ENCODE measurements at regions not wholly inside any gene's neighbourhood (a gene's known extent, or its start where the extent isn't known, plus 50 kb on each side); places are given as distances from the start of the nearest gene placed in this dataset.
"Not testable (repeated sequence)": the region's sequence is repeated elsewhere in the genome, so short reads cannot be mapped to it uniquely, and the experiment has no call there.

- no peak for TF ChIP-seq CTCF (conservative IDR thresholded peaks at IDR 0.05; ENCODE audit: control insufficient read depth, insufficient read depth, low read depth, low read length)
These were observed 200.1 kb downstream of the ZC3H11B start for GRCh38 chr1:219412772-219413171.

DNA sequence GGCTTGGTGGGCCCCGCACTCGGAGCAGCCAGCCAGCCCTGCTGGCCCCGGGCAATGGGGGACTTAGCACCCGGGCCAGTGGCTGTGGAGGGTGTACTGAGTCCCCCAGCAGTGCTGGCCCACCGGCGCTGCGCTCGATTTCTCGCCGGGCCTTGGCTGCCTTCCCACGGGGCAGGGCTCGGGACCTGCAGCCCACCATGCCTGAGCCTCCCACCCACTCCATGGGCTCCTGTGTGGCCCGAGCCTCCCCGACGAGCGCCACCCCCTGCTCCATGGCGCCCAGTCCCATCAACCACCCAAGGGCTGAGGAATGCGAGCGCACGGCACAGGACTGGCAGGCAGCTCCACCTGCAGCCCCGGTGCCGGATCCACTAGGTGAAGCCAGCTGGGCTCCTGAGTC is 202.2 kb downstream of the ZC3H11B start:
- DNase-seq (ENCODE audit: low read depth); H3K4me3 ChIP-seq (ENCODE audit: control insufficient read depth, low read depth, low read length): not testable (repeated sequence)

More at GRCh38 chr1:219412772-219413171, 200.1 kb downstream of the ZC3H11B start:
- H3K4me3 ChIP-seq (ENCODE audit: control insufficient read depth, low read depth, low read length): no peak overlapping the region
- peak; percentile 31 for DNase-seq (ENCODE audit: low read depth)

- H3K4me3 ChIP-seq (ENCODE audit: control insufficient read depth, low read depth, low read length): no peak overlapping the region
- DNase-seq (ENCODE audit: low read depth): no peak
- TF ChIP-seq CTCF (conservative IDR thresholded peaks at IDR 0.05; ENCODE audit: control insufficient read depth, insufficient read depth, low read depth, low read length): no peak
These were observed 207.2 kb downstream of the ZC3H11B start for GRCh38 chr1:219405531-219406331.

DNA sequence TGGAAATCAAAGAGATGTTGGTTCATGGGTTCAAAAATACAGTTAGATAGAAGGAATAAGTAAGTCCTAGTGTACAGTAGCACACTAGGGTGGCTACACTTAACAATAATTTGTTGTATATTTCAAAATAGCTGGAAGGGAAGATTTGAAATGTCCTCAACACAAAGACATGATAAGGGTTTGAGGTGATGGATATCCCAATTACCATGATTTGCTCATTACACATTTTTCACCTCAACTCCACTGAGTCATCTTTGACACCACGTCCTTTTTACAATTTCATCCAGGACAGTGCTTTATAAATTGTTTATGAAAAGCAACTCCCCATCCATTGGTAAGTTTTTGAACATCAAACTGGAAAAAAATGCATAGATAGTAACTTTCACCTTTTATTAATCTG is 208.3 kb downstream of the ZC3H11B start:
- no peak for DNase-seq (ENCODE audit: low read depth)
- no peak overlapping the region for H3K4me3 ChIP-seq (ENCODE audit: control insufficient read depth, low read depth, low read length)
- no peak for TF ChIP-seq CTCF (conservative IDR thresholded peaks at IDR 0.05; ENCODE audit: control insufficient read depth, insufficient read depth, low read depth, low read length)

DNA sequence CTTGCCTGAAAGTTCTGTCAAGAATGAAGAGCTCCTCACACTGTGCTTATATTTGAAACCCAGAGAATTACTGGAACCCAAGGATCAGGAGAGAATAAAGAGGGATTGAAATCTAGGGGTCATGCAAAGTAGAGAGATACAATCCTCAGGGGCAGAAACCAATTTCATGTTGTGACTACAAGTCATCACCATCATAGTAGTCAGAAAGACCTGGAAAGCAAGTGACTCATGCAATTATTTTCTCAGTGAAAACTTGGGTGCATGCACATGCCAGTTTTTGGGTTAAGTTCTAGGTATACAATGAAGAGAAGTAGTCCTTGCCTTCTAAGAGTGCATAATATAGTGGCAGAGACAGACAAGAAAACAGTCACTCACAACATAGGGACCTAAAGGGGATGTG is 210.0 kb downstream of the ZC3H11B start:
- TF ChIP-seq CTCF (conservative IDR thresholded peaks at IDR 0.05; ENCODE audit: control insufficient read depth, insufficient read depth, low read depth, low read length): no peak
- H3K4me3 ChIP-seq (ENCODE audit: control insufficient read depth, low read depth, low read length): no peak overlapping the region
- peak; percentile 7 for DNase-seq (ENCODE audit: low read depth)

GRCh38 chr1:219401724-219402625 is 210.9 kb downstream of the ZC3H11B start:
- H3K4me3 ChIP-seq (ENCODE audit: control insufficient read depth, low read depth, low read length): no peak overlapping the region
- no peak for TF ChIP-seq CTCF (conservative IDR thresholded peaks at IDR 0.05; ENCODE audit: control insufficient read depth, insufficient read depth, low read depth, low read length)
- DNase-seq (ENCODE audit: low read depth): no peak

DNA sequence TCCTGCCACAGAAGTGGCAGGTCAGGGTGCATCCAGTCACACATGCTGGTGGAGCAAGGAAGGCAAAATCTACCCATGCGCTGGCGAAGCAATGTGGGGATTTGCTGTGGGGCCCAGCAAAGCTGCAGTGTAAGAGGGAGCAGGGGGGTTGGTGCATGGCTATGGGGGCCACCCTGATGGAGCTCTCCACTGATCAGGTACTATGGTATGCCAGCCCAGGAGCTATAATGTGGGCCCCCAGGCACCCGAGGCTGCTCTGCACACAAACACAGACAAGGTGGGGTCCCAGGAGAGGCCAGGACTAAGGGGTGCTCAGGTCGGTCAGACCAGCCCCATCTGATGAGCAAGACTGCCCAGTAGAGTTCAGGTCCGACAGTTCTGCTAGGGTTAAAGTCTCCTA is 213.5 kb downstream of the ZC3H11B start:
- no peak for DNase-seq (ENCODE audit: low read depth)
- TF ChIP-seq CTCF (conservative IDR thresholded peaks at IDR 0.05; ENCODE audit: control insufficient read depth, insufficient read depth, low read depth, low read length): no peak
- no peak overlapping the region for H3K4me3 ChIP-seq (ENCODE audit: control insufficient read depth, low read depth, low read length)

Measured in fibroblast of mammary gland (primary cell).